DMS114 treated with DMSO at 0.1 percent for 48 hours (cell line): ENCODE measurements at regions not wholly inside any gene's neighbourhood (a gene's known extent, or its start where the extent isn't known, plus 50 kb on each side); places are given as distances from the start of the nearest gene placed in this dataset.
"Not testable (repeated sequence)": the region's sequence is repeated elsewhere in the genome, so short reads cannot be mapped to it uniquely, and the experiment has no call there.

Experiments used
- DNase-seq: peaks from one replicate; lab custom pipeline; 2025; ENCODE audit not compliant: unreplicated experiment; lab: John Stamatoyannopoulos, UW

DNA sequence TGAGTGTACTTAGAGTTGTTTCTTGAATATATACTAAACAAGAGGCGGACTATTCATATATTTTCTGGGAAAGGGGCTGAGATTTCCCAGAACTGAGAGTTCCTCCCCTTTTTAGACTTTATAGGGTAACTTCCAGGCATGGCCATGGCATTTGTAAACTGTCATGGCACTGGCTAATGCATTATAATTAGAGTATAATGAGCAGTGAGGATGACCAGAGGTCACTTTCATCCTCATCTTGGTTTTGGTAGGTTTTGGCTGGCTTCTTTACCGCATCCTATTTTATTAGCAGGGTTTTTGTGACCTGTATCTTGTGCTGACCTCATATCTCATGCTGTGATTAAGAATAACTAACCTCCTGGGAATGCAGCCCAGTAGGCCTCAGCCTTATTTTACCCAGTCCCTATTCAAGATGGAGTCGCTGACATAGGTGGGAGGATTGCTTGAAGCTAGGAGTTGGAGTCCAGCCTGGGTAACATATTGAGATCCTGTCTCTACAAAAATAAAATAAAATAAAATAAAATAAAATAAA, 91.4 kb downstream of the MOBP start:
- no peak for DNase-seq

DNA sequence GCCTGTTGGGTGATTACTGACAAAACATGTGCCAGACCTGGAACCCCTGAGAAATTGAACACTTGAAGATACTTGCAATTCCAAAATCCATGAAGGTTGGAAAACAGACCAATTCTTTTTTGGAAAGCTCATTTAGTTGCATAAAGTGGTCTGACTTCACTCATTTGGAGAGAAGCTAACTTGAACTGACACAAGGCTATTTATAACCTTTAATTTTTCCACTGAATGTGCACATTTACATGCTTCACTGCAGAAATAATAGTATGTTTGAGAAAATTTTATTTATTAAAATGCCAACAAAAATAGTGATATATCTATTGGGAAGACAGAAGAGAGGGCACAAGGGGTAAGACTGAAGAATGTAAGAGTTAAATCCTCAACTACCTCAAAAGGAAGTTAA, 92.1 kb downstream of the MOBP start:
- DNase-seq, result no peak

DNA sequence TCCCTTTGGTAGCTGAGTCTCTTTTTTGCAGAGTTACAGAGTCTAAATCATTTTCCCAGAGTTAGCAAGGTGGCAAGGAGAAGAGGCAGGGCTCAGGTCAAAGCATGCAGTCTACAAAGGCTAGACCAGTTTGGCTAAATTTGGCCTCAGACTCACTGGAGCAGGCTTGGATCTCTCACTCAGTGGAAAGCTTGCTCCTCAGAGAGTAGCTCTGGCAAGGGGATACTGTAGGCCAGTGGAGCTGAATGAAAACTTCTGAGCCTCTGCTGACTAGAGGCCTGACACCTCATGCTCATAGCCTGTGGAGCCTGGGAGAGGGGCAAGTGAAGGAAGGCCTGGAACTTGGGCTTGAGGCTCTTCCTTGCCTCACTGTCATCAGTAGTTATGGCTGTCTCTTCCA, 101.0 kb downstream of the MOBP start:
- DNase-seq, result no peak

DNA sequence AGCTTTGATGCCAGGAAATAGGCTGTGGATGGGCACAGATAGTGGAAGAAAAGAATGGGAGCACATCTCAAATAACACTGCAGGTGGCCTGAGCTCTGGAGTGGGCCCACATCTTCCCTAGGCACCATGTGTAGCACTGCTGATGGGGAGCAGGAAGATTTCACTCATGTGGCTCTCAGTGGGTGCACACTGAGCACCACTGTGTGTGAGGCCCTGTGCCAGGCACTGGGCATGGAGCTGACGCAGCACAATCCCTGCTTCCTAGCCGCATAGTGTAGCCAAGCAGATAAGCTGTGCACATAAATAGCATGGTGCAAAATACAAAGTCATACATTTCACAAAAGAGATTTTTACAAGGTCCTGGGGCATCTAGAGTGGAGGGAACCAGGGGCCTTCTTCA, 101.6 kb downstream of the MOBP start:
- no peak for DNase-seq

DNA sequence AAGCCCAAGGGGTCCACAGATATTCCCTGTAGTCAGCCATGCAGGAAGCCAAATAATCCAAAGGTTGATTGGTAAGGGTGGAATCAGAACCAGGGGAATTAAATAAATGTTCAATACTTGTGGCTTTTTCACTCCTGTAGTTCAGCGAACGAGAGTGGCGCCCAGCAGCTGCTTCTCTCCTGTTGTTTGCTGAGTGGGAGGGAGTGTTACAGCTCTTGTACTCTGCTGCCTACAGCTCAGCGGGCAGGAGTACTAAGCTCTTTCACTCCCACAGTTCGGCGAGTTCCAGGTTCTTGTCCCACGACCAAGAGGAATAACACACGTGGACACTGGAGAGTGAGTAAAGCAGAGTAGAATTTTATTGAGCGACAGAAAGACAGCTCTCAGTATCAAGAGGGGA, 105.9 kb downstream of the MOBP start:
- DNase-seq, result no peak

DNA sequence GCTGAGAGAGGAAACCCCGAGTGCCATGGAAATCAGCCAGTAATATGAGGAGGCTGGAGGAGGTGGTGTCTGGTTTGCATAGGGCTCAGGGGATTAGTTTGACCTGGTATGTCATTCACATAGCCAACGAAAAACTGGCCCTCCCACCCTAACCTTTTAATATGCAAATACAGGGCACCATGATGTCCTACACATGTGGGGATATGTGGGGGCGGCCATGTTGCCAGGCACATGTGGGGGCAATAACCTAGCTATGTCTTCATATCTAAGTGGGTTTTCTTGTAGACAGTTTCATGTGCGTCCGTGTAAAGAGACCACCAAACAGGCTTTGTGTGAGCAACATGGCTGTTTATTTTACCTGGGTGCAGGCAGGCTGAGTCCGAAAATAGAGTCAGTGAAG, 110.1 kb downstream of the MOBP start:
- DNase-seq, result no peak

DNA sequence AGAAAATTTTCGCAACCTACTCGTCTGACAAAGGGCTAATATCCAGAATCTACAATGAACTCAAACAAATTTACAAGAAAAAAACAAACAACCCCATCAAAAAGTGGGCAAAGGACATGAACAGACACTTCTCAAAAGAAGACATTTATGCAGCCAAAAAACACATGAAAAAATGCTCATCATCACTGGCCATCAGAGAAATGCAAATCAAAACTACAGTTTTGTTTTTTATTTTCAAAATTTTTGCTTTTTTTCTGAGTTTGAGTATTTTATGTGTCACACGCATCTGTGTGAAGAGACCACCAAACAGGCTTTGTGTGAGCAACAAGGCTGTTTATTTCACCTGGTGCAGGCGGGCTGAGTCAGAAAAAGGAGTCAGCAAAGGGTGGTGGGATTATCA, 118.7 kb downstream of the MOBP start:
- not testable (repeated sequence) for DNase-seq

DNA sequence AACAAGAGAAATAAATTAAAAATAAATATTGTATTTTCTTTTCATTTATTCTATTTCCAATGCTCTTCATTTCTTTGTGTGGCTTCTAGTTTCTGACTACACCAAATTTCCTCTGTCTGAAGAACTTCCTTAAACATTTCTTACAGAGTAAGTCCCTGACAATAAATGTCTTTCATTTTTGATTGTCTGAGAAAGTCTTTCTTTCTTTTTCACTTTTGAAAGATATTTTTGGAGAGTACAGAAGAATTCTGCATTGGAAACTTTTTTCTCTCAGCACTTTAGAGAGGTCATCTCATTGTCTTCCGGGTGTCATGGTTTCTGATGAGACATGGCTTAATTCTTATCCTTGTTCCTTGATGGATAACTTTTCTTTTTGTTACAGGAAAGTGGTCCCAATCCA, 119.6 kb downstream of the MOBP start:
- no peak for DNase-seq

DNA sequence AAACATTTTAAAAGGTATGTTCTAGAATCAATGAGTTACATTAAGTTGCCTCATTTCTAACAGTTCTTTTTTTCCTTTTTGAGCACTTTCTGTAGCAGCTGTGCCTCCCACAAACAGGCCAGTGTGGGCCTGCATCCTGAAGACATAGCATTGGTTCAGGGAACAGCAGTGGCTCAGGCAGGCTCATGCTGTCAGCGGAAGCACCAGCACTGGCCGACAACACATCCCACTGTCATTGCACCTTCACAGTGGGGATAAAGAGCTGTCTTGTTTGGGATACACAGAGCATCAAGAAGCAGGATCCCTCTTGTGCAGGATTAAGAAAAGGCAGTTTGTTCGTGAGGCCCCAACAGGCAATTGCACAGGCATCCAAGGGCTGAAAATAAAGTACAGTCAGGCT, 123.3 kb downstream of the MOBP start:
- no peak for DNase-seq

DNA sequence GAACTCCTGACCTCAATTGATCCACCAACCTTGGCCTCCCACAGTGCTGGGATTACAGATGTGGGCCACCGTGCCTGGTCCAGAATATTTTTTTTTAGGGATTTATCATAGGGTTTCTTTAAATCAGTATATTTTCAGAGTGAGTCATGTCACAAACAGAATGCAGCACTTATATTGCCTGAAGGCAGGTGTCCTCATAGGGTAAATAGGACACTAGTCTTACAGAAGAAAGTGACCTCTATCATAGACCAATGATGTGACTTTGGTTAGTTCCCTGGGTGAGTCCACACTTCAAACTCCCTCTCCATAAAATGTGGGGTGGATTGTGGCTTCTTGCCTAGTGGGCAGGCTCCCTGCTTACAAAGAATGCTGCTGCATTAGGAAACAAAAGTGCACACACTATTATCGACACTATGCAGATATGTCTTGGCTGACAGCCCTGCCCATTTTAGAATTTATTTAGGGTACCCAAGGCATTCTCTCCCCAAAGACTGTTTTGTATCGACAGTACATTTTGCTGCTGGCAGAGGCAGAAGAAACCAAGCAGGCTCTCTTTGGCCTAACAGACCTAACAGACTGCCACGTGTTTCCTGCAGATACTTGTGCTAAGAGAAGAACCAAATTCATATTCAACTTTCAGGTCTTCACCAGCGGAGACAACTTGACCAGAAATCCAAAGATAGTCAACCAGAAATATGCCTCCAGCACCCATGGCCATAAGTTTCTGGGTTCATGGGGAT, 125.0 kb downstream of the MOBP start:
- DNase-seq, result no peak

DNA sequence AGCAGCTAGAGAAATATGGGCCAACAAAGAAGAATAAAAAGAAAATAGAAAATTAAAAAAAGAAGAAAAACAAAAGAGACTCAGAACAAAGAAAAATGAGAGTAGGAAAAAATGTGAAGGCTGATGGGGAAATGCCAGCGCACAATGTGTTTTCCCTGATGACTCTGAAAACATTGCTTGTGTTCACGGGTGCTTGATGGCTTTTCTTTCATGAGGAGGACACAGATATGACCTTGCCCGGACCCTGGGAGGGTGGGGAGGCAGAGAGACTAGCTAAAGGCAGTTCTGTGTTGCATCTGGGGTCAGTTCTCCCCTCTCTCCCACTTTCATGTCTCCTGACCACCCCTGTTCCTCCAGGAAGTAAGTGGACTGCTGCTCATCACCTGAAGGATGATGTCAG, 125.9 kb downstream of the MOBP start:
- DNase-seq, result no peak

DNA sequence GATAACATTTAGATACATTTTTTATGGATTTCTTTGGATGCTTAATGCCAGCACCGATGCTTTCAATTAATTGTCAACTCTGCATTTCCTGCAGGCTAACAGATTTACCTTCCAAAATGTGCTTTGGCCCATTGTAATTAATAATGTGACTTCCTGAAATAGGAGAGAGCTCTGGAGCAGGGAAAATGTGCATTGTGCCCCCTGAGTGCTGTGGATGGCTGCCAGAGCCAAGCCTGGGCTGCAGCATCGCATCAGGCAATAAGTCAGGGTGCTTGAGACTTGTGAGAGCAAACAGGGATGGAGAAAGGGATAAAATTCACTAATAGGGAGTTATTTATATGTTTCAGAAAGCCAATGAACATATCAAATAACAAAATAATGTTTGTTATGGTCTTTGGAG, 133.8 kb downstream of the MOBP start:
- no peak for DNase-seq

DNA sequence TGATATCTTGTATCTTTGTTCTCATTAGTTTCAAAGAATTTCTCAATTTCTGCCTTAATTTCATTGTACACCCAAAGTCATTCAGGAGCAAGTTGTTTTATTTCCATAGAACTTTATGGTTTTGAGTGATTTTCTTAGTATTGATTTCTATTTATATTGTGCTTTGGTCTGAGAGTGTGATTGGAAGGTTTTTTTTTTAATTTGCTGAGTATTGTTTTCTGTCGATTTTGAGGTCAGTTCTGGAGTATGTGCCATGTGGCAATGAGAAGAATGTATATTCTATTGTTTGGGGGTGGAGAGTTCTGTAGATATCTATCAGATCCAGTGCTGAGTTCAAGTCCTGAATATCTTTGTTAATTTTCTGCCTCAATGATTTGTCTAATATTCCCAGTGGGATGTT, 138.4 kb downstream of the MOBP start:
- no peak for DNase-seq

DNA sequence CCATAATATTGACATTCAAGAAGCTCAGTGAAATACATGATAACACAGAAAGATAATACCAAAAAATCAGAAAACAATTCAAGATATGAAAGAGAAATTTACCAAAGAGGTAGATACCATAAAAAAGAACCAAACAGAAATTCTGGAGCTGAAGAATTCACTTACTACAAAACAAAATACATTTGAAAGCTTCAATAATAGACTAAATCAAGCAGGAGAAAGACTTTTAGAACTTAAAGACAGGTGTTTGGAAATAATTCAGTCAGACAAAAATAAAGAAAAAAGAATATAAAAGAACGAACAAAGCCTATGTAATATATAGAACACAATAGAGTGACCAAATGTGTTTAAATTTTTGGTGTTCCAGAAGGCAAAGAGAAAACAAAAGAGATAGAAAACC, 158.7 kb downstream of the MOBP start:
- no peak for DNase-seq

DNA sequence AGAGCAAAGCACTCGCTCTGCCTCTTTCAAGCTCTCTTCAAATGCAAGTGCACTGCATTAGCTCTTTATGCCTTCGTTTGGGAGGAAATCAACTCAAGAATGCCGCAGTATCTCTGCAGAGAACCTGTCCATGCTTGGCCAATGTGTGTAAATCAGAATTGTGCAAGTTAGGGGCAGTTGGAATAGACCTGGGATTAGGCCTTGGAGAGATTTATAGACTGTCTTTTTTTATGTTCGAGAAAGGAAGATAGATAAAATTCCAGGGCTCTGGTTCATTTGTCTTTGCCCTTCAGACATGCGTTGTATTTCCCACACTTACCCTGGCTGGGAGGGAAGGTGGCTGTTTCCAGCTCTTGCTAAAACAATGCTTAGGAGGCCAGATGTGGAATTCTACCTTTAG, 163.7 kb downstream of the MOBP start:
- DNase-seq, result no peak

DNA sequence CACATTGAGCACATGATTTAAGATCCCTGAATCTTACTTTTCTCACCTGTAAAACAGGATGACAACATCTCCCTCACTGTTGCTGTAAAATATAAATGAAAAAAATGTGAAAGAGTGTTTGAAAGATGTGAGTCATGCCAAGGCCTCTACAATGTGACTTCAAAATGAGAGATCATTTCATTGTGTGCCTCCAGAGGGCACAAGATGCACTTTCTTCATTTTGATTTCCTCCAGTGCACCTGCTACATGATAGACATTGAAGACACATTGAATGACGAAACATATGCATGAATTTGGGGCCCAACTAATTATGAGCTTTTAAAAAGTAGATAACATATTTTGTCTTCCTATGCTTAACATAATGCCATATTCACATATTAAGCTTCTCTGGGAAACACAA, 170.3 kb downstream of the MOBP start:
- DNase-seq, result no peak

DNA sequence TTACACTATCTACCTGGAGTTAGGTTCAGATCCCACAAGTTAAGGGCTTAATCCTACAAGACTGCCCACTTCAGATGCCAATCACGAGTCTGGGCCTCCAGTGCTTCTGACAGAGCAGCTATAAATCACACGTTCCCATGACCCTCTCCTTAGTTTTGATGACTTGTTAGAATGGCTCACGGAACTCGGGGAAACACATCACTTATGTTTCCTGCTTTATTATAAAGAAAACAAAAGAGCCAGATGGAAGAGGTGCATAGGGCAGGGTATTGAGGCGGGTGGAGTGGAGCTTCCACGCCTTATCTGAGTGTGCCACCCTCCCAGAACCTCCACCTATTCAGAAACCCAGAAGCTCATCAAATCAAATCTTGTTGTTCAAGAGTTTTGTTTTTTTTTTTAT, 170.8 kb downstream of the MOBP start:
- DNase-seq, result no peak

DNA sequence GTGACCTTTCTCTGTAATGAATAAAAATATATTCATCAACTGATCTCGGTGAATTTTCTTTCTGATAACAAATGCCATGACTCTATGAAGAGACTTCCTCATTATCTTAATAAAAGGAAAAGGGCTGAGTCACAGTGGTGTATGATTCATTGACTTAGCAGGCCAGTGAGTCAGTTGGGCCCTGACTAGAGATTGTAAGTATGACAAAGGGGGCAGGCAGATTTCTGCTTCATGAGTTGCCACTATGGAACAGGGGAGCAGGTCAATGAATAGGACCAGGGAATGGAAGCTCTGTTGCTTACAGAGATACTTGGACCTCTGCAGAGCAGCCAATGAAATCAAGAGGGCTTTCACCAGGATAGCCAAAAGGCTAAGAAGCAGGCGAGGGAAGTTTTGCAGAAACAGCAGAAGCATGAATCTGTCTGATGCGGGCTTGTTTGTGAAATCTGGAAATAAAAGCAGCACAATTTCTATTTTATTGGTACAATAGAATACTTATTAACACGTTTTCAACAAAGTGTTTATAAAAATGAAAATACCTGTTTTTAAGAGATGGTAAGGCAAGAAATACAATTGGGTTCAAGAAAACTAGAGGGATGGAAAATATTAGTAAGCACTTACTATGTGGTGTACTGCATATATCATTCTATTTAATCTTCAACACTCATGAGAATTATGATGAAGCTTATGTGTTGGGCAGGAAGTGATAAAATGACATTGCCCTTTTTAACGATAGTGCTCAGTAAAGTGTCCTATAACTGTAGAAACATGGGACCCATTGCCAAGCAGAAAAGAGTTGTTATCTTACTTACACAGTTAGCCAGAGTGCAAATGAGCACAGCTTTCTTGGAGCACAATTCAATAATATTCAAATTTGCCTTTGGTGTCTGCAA, 169.8 kb upstream of the MYRIP start:
- DNase-seq, result no peak

DNA sequence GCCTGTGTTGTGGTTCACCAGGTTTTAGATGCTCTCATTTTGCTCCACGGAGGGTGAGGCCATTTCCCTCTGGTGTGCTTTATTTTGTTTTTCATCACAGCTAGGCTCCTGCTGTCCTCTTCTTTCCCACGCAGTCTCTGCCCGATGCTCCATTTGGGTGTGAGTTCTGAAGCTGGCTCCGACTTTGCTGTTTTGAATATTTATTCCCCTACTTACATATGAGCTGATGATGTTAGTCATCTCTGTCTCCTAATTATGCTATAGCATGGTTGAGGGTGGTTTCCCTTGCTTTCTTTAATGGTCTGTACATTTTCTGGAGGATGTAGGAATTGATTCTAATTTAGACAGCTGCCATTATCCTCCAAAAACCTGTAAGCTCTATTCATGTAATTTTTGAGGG, 168.1 kb upstream of the MYRIP start:
- no peak for DNase-seq

DNA sequence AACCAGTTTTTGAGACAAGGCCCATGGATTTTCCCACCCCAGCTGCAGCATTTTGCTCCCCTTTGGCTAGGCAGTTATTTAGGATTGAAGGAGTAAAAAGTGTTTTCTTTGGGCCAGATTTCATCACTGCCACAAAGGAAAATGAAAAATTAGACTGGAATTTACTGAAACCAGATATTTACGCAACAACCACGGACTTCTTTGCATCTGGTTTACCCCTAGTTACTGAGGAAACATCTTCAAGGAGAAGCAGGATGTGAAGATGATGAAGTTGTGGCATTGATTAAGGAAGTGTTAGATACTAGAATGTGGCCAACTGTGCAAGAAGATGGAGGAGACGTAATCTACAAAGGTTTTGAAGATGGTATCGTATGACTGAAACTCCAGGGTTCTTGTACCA, 165.2 kb upstream of the MYRIP start:
- no peak for DNase-seq

DNA sequence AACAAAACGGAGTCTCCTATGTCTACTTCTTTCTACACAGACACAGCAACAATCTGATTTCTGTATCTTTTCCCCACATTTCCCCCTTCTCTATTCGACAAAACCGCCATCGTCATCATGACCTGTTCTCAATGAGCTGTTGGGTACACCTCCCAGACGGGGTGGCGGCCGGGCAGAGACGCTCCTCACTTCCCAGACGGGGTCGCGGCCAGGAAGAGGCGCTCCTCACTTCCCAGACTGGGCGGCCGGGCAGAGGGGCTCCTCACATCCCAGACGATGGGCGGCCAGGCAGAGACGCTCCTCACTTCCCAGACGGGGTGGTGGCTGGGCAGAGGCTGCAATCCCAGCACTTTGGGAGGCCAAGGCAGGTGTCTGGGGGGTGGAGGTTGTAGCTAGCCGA, 158.2 kb upstream of the MYRIP start:
- DNase-seq, result not testable (repeated sequence)

DNA sequence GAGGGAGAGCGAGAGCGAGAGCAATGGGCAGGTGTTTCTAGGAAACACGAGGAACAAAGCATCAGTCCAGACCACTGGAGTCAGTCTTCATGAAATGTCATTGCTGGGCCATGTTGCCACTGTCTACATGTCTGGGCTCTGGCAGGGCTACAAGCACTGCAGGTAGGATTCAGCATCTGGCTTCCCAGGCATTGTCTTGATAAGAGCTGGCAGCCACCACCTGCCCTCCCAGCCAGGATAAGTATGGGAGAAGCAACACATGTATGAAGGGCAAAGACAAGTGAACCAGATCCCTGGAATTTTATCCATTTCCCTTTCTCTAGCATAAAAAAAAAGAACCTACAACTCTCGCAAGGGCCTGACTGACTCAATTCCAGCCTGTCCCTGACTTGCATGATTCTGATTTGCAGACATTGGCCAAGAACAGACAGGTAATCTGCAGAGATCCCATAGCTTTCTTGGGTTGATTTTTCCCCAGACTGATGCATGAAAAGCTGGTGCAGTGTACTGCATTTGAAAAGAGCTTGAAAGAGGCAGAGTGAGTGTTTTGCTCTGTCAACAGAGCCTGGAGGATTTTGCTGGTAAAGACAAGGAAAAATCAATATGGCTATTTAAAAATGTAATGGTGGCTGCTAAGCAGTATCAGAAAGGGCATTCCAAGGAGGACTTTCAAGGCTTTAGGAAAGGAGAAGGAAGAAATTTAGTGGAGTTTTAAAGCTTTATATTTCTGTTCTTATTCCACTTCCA, 157.2 kb upstream of the MYRIP start:
- no peak for DNase-seq
